Neuronal stem cell (in vitro differentiated cells): ENCODE measurements at regions not wholly inside any gene's neighbourhood (a gene's known extent, or its start where the extent isn't known, plus 50 kb on each side); places are given as distances from the start of the nearest gene placed in this dataset.

ENCODE experiments used
- DNase-seq: peaks from one replicate; pipeline ENCODE4 v3.0.0-alpha.2; 2013; ENCODE audit warnings: low spot score
- H2AFZ ChIP-seq: one replicate; pipeline ENCODE4 v1.6.1; 2013; ENCODE audit warnings: mild to moderate bottlenecking, low read length, inconsistent platforms
- H2AK5ac ChIP-seq: 2 replicates; pipeline ENCODE4 v1.6.1; 2013; ENCODE audit warnings: low read depth, mild to moderate bottlenecking, inconsistent platforms, low read length, moderate library complexity, mixed read lengths
- H2BK120ac ChIP-seq: 2 replicates; pipeline ENCODE4 v1.6.1; 2013; ENCODE audit warnings: low read depth, mild to moderate bottlenecking, inconsistent platforms, low read length, moderate library complexity, mixed read lengths
- H2BK12ac ChIP-seq: one replicate; pipeline ENCODE4 v1.6.1; 2013; ENCODE audit warnings: low read length, inconsistent platforms
- H2BK15ac ChIP-seq: 2 replicates; pipeline ENCODE4 v1.6.1; 2013; ENCODE audit warnings: mild to moderate bottlenecking, low read length, inconsistent platforms, mixed read lengths
- H2BK5ac ChIP-seq: one replicate; pipeline ENCODE4 v1.6.1; 2013; ENCODE audit warnings: inconsistent platforms, mild to moderate bottlenecking, low read length, moderate library complexity
- H3K14ac ChIP-seq: one replicate; pipeline ENCODE4 v1.6.1; 2013; ENCODE audit warnings: low read length, inconsistent platforms
- H3K18ac ChIP-seq: 2 replicates; pipeline ENCODE4 v1.6.1; 2013; ENCODE audit warnings: low read length, inconsistent platforms
- H3K23ac ChIP-seq: 2 replicates; pipeline ENCODE4 v1.6.1; 2013; ENCODE audit warnings: low read depth, mild to moderate bottlenecking, mixed read lengths, low read length, inconsistent platforms; ENCODE audit not compliant: poor library complexity
- H3K27ac ChIP-seq: replicated peaks from 3 replicates; pipeline ENCODE4 v1.5.1; 2013; ENCODE audit warnings: low read length, inconsistent platforms
- H3K27me3 ChIP-seq, 3 experiments: 2 replicates each; pipeline ENCODE4 v1.6.1; 2013; ENCODE audit warnings: low read length in 3 of 3, mild to moderate bottlenecking in 2 of 3, inconsistent platforms in 1 of 3, low read depth in 1 of 3, mixed read lengths in 1 of 3, moderate library complexity in 1 of 3; ENCODE audit not compliant: control insufficient read depth in 3 of 3, insufficient read depth in 3 of 3
- H3K36me3 ChIP-seq, 2 donors: replicated peaks in 1 of 2; 2 replicates each; pipeline ENCODE4 v1.6.1; 2013; ENCODE audit warnings: low read length in 2 of 2; ENCODE audit not compliant: control insufficient read depth in 2 of 2, insufficient read depth in 2 of 2
- H3K4ac ChIP-seq: 2 replicates; pipeline ENCODE4 v1.6.1; 2013; ENCODE audit warnings: inconsistent platforms, mild to moderate bottlenecking, low read length, moderate library complexity
- H3K4me1 ChIP-seq, 2 donors: 1 replicate in 1 of 2; 2 replicates in 1 of 2; pipeline ENCODE4 v1.6.1; 2013; ENCODE audit warnings: low read length in 2 of 2, low read depth in 1 of 2; ENCODE audit not compliant: control insufficient read depth in 2 of 2, insufficient read depth in 1 of 2
- H3K4me2 ChIP-seq: one replicate; pipeline ENCODE4 v1.6.1; 2013; ENCODE audit warnings: mild to moderate bottlenecking, low read length, inconsistent platforms; ENCODE audit not compliant: insufficient read depth, poor library complexity, severe bottlenecking
- H3K4me3 ChIP-seq, 2 donors: 2 replicates each; pipeline ENCODE4 v1.5.1; 2013; ENCODE audit warnings: low read length in 2 of 2, mild to moderate bottlenecking in 2 of 2, inconsistent platforms in 1 of 2, moderate library complexity in 1 of 2
- H3K79me1 ChIP-seq: one replicate; pipeline ENCODE4 v1.6.1; 2013; ENCODE audit warnings: low read depth, mild to moderate bottlenecking, inconsistent platforms, low read length, moderate library complexity
- H3K9ac ChIP-seq: one replicate; pipeline ENCODE4 v1.6.1; 2013; ENCODE audit warnings: mild to moderate bottlenecking, low read depth, low read length, inconsistent platforms; ENCODE audit not compliant: poor library complexity
- H3K9me3 ChIP-seq, 2 donors: replicated peaks in 1 of 2; 2 replicates each; pipeline versions ENCODE3 to v1.6.1; 2013; ENCODE audit warnings: low read length in 2 of 2, mild to moderate bottlenecking in 2 of 2, inconsistent platforms in 1 of 2, low read depth in 1 of 2, mixed read lengths in 1 of 2, moderate library complexity in 1 of 2; ENCODE audit not compliant: control insufficient read depth in 2 of 2, insufficient read depth in 1 of 2
- H4K8ac ChIP-seq: one replicate; pipeline ENCODE4 v1.6.1; 2013; ENCODE audit warnings: low read depth, mild to moderate bottlenecking, inconsistent platforms, low read length, moderate library complexity
- H4K91ac ChIP-seq: one replicate; pipeline ENCODE4 v1.6.1; 2013; ENCODE audit warnings: low read length, low read depth, mild to moderate bottlenecking, inconsistent platforms; ENCODE audit not compliant: poor library complexity
- WGBS, 2 donors: extraction: QIAGEN DNeasy Blood & Tissue Kit; methylation state at CpG; one replicate each; pipeline ENCODE4 v1.1.7; 2013; ENCODE audit warnings: missing lambda C conversion rate in 2 of 2, mixed read lengths in 1 of 2; ENCODE audit not compliant: insufficient read length in 2 of 2, insufficient replicate concordance in 1 of 2; ENCODE audit errors: extremely low coverage in 2 of 2; 5-methylcytosine and 5-hydroxymethylcytosine counted together

GRCh38 chr6:1042583-1043457, 269.1 kb upstream of the FOXQ1 start:
- Histone ChIP-seq H2BK12ac (no peak overlapping the region), H3K14ac (no peak overlapping the region), H2BK120ac (no peak overlapping the region), H3K27ac (no peak overlapping the region), H3K27me3 (no peaks in the 10 kb centered on the region), H4K91ac (no peak overlapping the region), H3K4me1 (no peaks in the 10 kb centered on the region), H4K8ac (no peak overlapping the region), H2AFZ (no peak overlapping the region), H3K79me1 (no peaks in the 10 kb centered on the region), H3K9ac (no peak overlapping the region), H3K9me3 (no peaks in the 10 kb centered on the region), H3K4me2 (no peak overlapping the region), H3K36me3 (no peaks in the 10 kb centered on the region), H3K4ac (no peak overlapping the region), H3K18ac (no peak overlapping the region), H3K4me3 (no peak overlapping the region), H3K23ac (no peak overlapping the region), H2AK5ac (no peak overlapping the region), H2BK15ac (no peak overlapping the region), H2BK5ac (no peak overlapping the region)
- no CpG with 5 or more reads among the region's 15 CpGs for WGBS, 2 donors
- no peak for DNase-seq

- H3K14ac ChIP-seq = no peak overlapping the region
- H2BK5ac ChIP-seq = no peak overlapping the region
- no peak overlapping the region for H4K8ac ChIP-seq
- H3K23ac ChIP-seq = no peak overlapping the region
- no peak overlapping the region for H3K27ac ChIP-seq
- H3K36me3 ChIP-seq = no peaks in the 10 kb centered on the region
- no peak overlapping the region for H3K9ac ChIP-seq
- no peaks in the 10 kb centered on the region for H3K27me3 ChIP-seq
- H3K18ac ChIP-seq = no peak overlapping the region
- H2BK15ac ChIP-seq = no peak overlapping the region
- H3K4me3 ChIP-seq = no peak overlapping the region
- H2BK120ac ChIP-seq = no peak overlapping the region
- no peaks in the 10 kb centered on the region for H3K79me1 ChIP-seq
- no peak overlapping the region for H3K4me2 ChIP-seq
- no peak overlapping the region for H2AK5ac ChIP-seq
- no peaks in the 10 kb centered on the region for H3K9me3 ChIP-seq
- H2AFZ ChIP-seq = no peak overlapping the region
- H2BK12ac ChIP-seq = no peak overlapping the region
- no peak overlapping the region for H4K91ac ChIP-seq
- no peak overlapping the region for H3K4ac ChIP-seq
- DNase-seq = no peak
- no CpG with 5 or more reads among the region's 12 CpGs for WGBS, 2 donors
- no peaks in the 10 kb centered on the region for H3K4me1 ChIP-seq
These were observed 271.5 kb upstream of the FOXQ1 start for GRCh38 chr6:1040393-1040792.

GRCh38 chr6:1039746-1040145, 272.2 kb upstream of the FOXQ1 start:
- H2BK15ac ChIP-seq = no peak overlapping the region
- H3K4me2 ChIP-seq = no peak overlapping the region
- no peak overlapping the region for H3K4me3 ChIP-seq
- no peak overlapping the region for H3K23ac ChIP-seq
- H3K27ac ChIP-seq = no peak overlapping the region
- no peaks in the 10 kb centered on the region for H3K4me1 ChIP-seq
- H3K14ac ChIP-seq = no peak overlapping the region
- no peak overlapping the region for H3K18ac ChIP-seq
- DNase-seq = no peak
- H3K4ac ChIP-seq = no peak overlapping the region
- H3K79me1 ChIP-seq = no peaks in the 10 kb centered on the region
- H3K27me3 ChIP-seq = no peaks in the 10 kb centered on the region
- H2BK120ac ChIP-seq = no peak overlapping the region
- H4K8ac ChIP-seq = no peak overlapping the region
- no CpG with 5 or more reads among the region's 2 CpGs for WGBS, 2 donors
- no peak overlapping the region for H2BK5ac ChIP-seq
- H2AK5ac ChIP-seq = no peak overlapping the region
- no peak overlapping the region for H2AFZ ChIP-seq
- no peak overlapping the region for H2BK12ac ChIP-seq
- no peaks in the 10 kb centered on the region for H3K36me3 ChIP-seq
- no peaks in the 10 kb centered on the region for H3K9me3 ChIP-seq
- no peak overlapping the region for H4K91ac ChIP-seq
- no peak overlapping the region for H3K9ac ChIP-seq

- no CpG with 5 or more reads among the region's 9 CpGs for WGBS, 2 donors
- DNase-seq = no peak
- Histone ChIP-seq H3K4me1 (no peaks in the 10 kb centered on the region), H4K91ac (no peak overlapping the region), H3K4me3 (peak overlapping the region in 1 of 2 donors; percentile 50), H3K36me3 (no peaks in the 10 kb centered on the region), H3K23ac (no peak overlapping the region), H2BK5ac (no peak overlapping the region), H2BK120ac (no peak overlapping the region), H2AK5ac (no peak overlapping the region), H3K27me3 (no peaks in the 10 kb centered on the region), H3K27ac (no peak overlapping the region), H4K8ac (no peak overlapping the region), H3K18ac (no peak overlapping the region), H3K14ac (no peak overlapping the region), H3K9ac (no peak overlapping the region), H2AFZ (no peak overlapping the region), H3K9me3 (no peaks in the 10 kb centered on the region), H2BK15ac (no peak overlapping the region), H2BK12ac (no peak overlapping the region), H3K79me1 (no peaks in the 10 kb centered on the region), H3K4me2 (no peak overlapping the region), H3K4ac (no peak overlapping the region)
These were observed 272.7 kb upstream of the FOXQ1 start for GRCh38 chr6:1039191-1039590.
